Mammary epithelial cell (primary cell): ENCODE measurements at regions not wholly inside any gene's neighbourhood (a gene's known extent, or its start where the extent isn't known, plus 50 kb on each side); places are given as distances from the start of the nearest gene placed in this dataset.

Experiments
- EZH2 ChIP-seq: IDR thresholded peaks from 2 replicates; pipeline ENCODE4 v1.6.1; 2012; ENCODE audit warnings: low read length, inconsistent platforms, borderline replicate concordance
- TF ChIP-seq, protein P1 (sequence below), 2 donors: IDR thresholded peaks in 1 of 2; conservative IDR thresholded peaks in 1 of 2; 2 replicates each; pipeline ENCODE4 v1.5.1; 2011 to 2012; ENCODE audit warnings: inconsistent platforms in 2 of 2, low read length in 2 of 2, mild to moderate bottlenecking in 2 of 2, control low read depth in 1 of 2, low read depth in 1 of 2; ENCODE audit not compliant: insufficient read depth in 1 of 2; ENCODE audit errors: extremely low read depth in 1 of 2

DNA sequence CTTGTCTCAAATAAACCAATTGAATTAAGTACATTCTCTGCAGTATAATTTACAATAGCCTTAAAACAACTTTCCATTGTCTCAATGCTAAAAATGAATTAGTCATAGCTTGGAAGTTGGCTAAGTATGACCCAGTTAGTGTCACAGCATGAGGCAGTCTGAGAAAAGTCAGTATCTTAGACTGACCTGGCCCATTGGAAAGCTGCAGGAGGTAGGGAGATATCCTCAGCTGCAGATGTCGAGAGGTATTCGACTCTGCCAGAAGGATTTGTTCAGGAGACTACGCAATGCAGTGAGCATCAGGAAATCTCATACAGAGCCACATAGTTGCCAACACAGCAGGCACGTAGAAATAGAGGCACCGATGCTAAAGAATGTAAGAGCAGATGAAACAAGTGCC is 350.9 kb upstream of the NRSN1 start:
- TF ChIP-seq, protein P1, sequence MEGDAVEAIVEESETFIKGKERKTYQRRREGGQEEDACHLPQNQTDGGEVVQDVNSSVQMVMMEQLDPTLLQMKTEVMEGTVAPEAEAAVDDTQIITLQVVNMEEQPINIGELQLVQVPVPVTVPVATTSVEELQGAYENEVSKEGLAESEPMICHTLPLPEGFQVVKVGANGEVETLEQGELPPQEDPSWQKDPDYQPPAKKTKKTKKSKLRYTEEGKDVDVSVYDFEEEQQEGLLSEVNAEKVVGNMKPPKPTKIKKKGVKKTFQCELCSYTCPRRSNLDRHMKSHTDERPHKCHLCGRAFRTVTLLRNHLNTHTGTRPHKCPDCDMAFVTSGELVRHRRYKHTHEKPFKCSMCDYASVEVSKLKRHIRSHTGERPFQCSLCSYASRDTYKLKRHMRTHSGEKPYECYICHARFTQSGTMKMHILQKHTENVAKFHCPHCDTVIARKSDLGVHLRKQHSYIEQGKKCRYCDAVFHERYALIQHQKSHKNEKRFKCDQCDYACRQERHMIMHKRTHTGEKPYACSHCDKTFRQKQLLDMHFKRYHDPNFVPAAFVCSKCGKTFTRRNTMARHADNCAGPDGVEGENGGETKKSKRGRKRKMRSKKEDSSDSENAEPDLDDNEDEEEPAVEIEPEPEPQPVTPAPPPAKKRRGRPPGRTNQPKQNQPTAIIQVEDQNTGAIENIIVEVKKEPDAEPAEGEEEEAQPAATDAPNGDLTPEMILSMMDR (conservative IDR thresholded peaks at IDR 0.05 in 1 of 2, IDR thresholded peaks at IDR 0.05 in 1 of 2; ENCODE audit: extremely low read depth in 1 of 2, insufficient read depth in 1 of 2, low read depth in 1 of 2, low read length in 2 of 2) = no peak
- no peak for TF ChIP-seq EZH2
